ENCODE measurements at regions not wholly inside any gene's neighbourhood (a gene's known extent, or its start where the extent isn't known, plus 50 kb on each side); places are given as distances from the start of the nearest gene placed in this dataset.

GRCh38 chr14:71214241-71214640, 307.0 kb downstream of the PCNX1 start:
- Histone ChIP-seq H3K79me2 (replicated peaks; ENCODE audit: insufficient read depth, low read length) (no peaks in the 10 kb centered on the region), H3K4me2 (ENCODE audit: low read length) (no peak overlapping the region), H3K9me2 (ENCODE audit: insufficient read depth, low read length) (no peaks in the 10 kb centered on the region), H3F3A (ENCODE audit: insufficient read depth, low read length, poor library complexity, severe bottlenecking) (no peaks in the 10 kb centered on the region), H3K4me3 (ENCODE audit: low read length) (no peak overlapping the region), H3K36me3 (ENCODE audit: insufficient read depth, low read length) (no peaks in the 10 kb centered on the region), H2AFZ (ENCODE audit: low read depth, low read length) (no peak overlapping the region), H3K9ac (ENCODE audit: low read length) (no peak overlapping the region), H3K27me3 (ENCODE audit: insufficient read depth, low read depth, low read length) (no peaks in the 10 kb centered on the region), H3K27ac (ENCODE audit: low read length) (no peak overlapping the region), H3K9me3 (ENCODE audit: low read length) (no peaks in the 10 kb centered on the region), H4K20me1 (ENCODE audit: insufficient read depth) (no peaks in the 10 kb centered on the region)
- no peak for TF ChIP-seq CTCF (IDR thresholded peaks at IDR 0.05; ENCODE audit: poor library complexity, severe bottlenecking)
- TF ChIP-seq REST (IDR thresholded peaks at IDR 0.05; ENCODE audit: borderline replicate concordance) = no peak
- TF ChIP-seq EP300 (conservative IDR thresholded peaks at IDR 0.05; ENCODE audit: poor library complexity, severe bottlenecking) = no peak
- no peak for TF ChIP-seq POLR2AphosphoS5 (IDR thresholded peaks at IDR 0.05)
- TF ChIP-seq RAD21 (conservative IDR thresholded peaks at IDR 0.05) = no peak
- no peak for TF ChIP-seq MXI1 (conservative IDR thresholded peaks at IDR 0.05; ENCODE audit: poor library complexity, severe bottlenecking)
- TF ChIP-seq EZH2 (IDR thresholded peaks at IDR 0.05; ENCODE audit: borderline replicate concordance, insufficient read depth, low read length, poor library complexity, severe bottlenecking) = no peak
- TF ChIP-seq SMC3 (conservative IDR thresholded peaks at IDR 0.05; ENCODE audit: poor library complexity) = no peak
- TF ChIP-seq TAF1 (IDR thresholded peaks at IDR 0.05; ENCODE audit: low read depth) = no peak

- H3K4me2 ChIP-seq (ENCODE audit: low read length) = no peak overlapping the region
- H3K9ac ChIP-seq (ENCODE audit: low read length) = no peak overlapping the region
- H3K36me3 ChIP-seq (ENCODE audit: insufficient read depth, low read length) = no peaks in the 10 kb centered on the region
- H3K9me3 ChIP-seq (ENCODE audit: low read length) = no peaks in the 10 kb centered on the region
- TF ChIP-seq CTCF (IDR thresholded peaks at IDR 0.05; ENCODE audit: poor library complexity, severe bottlenecking) (no peak), EP300 (conservative IDR thresholded peaks at IDR 0.05; ENCODE audit: poor library complexity, severe bottlenecking) (no peak)
- no peaks in the 10 kb centered on the region for H3K27me3 ChIP-seq (ENCODE audit: insufficient read depth, low read depth, low read length)
- H3K4me3 ChIP-seq (ENCODE audit: low read length) = no peak overlapping the region
- no peaks in the 10 kb centered on the region for H3K79me2 ChIP-seq (replicated peaks; ENCODE audit: insufficient read depth, low read length)
- H3K27ac ChIP-seq (ENCODE audit: low read length) = no peak overlapping the region
- H4K20me1 ChIP-seq (ENCODE audit: insufficient read depth) = no peaks in the 10 kb centered on the region
- H3F3A ChIP-seq (ENCODE audit: insufficient read depth, low read length, poor library complexity, severe bottlenecking) = no peaks in the 10 kb centered on the region
- H3K9me2 ChIP-seq (ENCODE audit: insufficient read depth, low read length) = no peaks in the 10 kb centered on the region
- no peak overlapping the region for H2AFZ ChIP-seq (ENCODE audit: low read depth, low read length)
Observed at GRCh38 chr14:71220462-71220861, 313.2 kb downstream of the PCNX1 start.
